Ectodermal cell (in vitro differentiated cells): ENCODE measurements at regions not wholly inside any gene's neighbourhood (a gene's known extent, or its start where the extent isn't known, plus 50 kb on each side); places are given as distances from the start of the nearest gene placed in this dataset.

Source experiments
- H3K27ac ChIP-seq: 2 replicates; pipeline ENCODE4 v1.7.0; 2013; ENCODE audit warnings: mild to moderate bottlenecking, low read depth, low read length; ENCODE audit not compliant: insufficient read depth, poor library complexity, severe bottlenecking
- H3K27me3 ChIP-seq: 2 replicates; pipeline ENCODE4 v1.7.0; 2013; ENCODE audit warnings: mild to moderate bottlenecking, low read length; ENCODE audit not compliant: insufficient read depth, control insufficient read depth, poor library complexity, severe bottlenecking
- H3K36me3 ChIP-seq: one replicate; pipeline ENCODE4 v1.7.0; 2013; ENCODE audit warnings: low read length; ENCODE audit not compliant: control insufficient read depth, insufficient read depth
- H3K4me1 ChIP-seq: one replicate; pipeline ENCODE4 v1.7.0; 2013; ENCODE audit warnings: low read length; ENCODE audit not compliant: control insufficient read depth, insufficient read depth
- H3K4me3 ChIP-seq: 2 replicates; pipeline ENCODE4 v1.7.0; 2013; ENCODE audit warnings: low read depth, low read length, control low read depth; ENCODE audit not compliant: insufficient read depth
- H3K9me3 ChIP-seq: 2 replicates; pipeline ENCODE4 v1.7.0; 2013; ENCODE audit warnings: mild to moderate bottlenecking, low read length, moderate library complexity; ENCODE audit not compliant: control insufficient read depth
- WGBS, 2 experiments: methylation state at CpG; one replicate each; pipeline ENCODE4 v1.1.7; 2013; ENCODE audit warnings: missing lambda C conversion rate in 2 of 2; 5-methylcytosine and 5-hydroxymethylcytosine counted together

DNA sequence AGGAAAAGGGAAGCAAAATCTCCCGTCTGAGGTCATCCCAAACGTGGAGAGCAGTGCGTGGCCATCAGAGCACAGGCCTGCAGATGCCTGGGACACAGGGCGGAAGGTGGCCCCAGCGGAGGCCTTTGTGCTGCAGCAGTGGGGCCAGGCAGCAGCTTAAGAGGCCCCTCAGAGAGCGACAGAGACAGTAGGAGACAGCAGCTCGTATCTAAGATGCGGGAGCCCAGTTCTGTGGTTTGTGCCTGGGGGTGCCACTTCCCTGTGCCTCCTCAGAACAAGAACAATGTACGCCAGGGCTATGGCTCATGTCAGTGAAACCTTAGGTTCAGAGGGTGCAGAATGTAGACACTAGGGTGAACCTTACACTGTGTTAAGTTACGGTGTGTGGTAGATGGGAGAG is 316.6 kb upstream of the AKR1E2 start:
- no peak overlapping the region for H3K4me3 ChIP-seq
- no peaks in the 10 kb centered on the region for H3K36me3 ChIP-seq
- no peaks in the 10 kb centered on the region for H3K4me1 ChIP-seq
- no peak overlapping the region for H3K27ac ChIP-seq
- H3K27me3 ChIP-seq = no peaks in the 10 kb centered on the region
- 92 to 94% methylated on average over 10 of the region's 10 CpGs for WGBS, 2 experiments
- H3K9me3 ChIP-seq = no peaks in the 10 kb centered on the region

GRCh38 chr10:4506095-4506494 is 319.9 kb upstream of the AKR1E2 start:
- no peak overlapping the region for H3K27ac ChIP-seq
- no peaks in the 10 kb centered on the region for H3K27me3 ChIP-seq
- H3K9me3 ChIP-seq = no peaks in the 10 kb centered on the region
- H3K4me1 ChIP-seq = no peaks in the 10 kb centered on the region
- no peak overlapping the region for H3K4me3 ChIP-seq
- 83 to 95% methylated on average over 2 of the region's 2 CpGs for WGBS, 2 experiments
- no peaks in the 10 kb centered on the region for H3K36me3 ChIP-seq

DNA sequence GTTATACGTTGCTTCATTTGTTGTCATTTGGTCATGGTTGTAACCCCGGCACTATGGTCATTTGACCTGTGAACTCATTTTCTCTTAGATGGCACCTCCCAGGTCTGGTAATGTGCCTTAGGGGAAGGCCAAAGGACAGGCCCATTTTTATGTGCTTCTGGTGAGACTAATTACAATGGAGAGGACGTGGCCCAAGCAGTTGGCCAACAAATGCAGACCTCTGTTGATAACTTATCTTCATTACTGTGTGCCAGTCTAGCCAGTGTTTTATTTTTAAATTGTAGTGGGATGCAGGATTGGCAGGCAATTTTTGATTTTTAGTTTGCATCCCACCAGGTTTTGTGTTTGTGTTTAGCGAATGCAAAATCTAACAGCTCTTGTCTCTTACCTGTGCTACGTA is 321.5 kb upstream of the AKR1E2 start:
- Histone ChIP-seq H3K27me3 (no peaks in the 10 kb centered on the region), H3K4me3 (no peak overlapping the region), H3K9me3 (no peaks in the 10 kb centered on the region), H3K4me1 (no peaks in the 10 kb centered on the region), H3K36me3 (no peaks in the 10 kb centered on the region), H3K27ac (no peak overlapping the region)
- 91 to 92% methylated on average over 5 of the region's 5 CpGs for WGBS, 2 experiments

- Histone ChIP-seq H3K36me3 (no peaks in the 10 kb centered on the region), H3K4me3 (no peak overlapping the region), H3K27ac (no peak overlapping the region), H3K27me3 (no peaks in the 10 kb centered on the region), H3K9me3 (no peaks in the 10 kb centered on the region), H3K4me1 (no peaks in the 10 kb centered on the region)
- WGBS, 2 experiments = 86 to 97% methylated on average over 2 of the region's 2 CpGs
Observed at GRCh38 chr10:4503076-4503475, 322.9 kb upstream of the AKR1E2 start.

- Histone ChIP-seq H3K27me3 (no peaks in the 10 kb centered on the region), H3K27ac (no peak overlapping the region), H3K9me3 (no peaks in the 10 kb centered on the region), H3K36me3 (no peaks in the 10 kb centered on the region), H3K4me3 (no peak overlapping the region), H3K4me1 (no peaks in the 10 kb centered on the region)
- 98% methylated on average over 2 of the region's 2 CpGs for WGBS, 2 experiments
Observed at GRCh38 chr10:4501306-4501705, 324.7 kb upstream of the AKR1E2 start.

- no peaks in the 10 kb centered on the region for H3K4me1 ChIP-seq
- no peak overlapping the region for H3K4me3 ChIP-seq
- no peaks in the 10 kb centered on the region for H3K9me3 ChIP-seq
- H3K27ac ChIP-seq = no peak overlapping the region
- H3K36me3 ChIP-seq = no peaks in the 10 kb centered on the region
- H3K27me3 ChIP-seq = no peaks in the 10 kb centered on the region
- WGBS, 2 experiments = 91 to 98% methylated on average over 5 to 6 of the region's 6 CpGs
Observed at GRCh38 chr10:4498711-4499251, 327.2 kb upstream of the AKR1E2 start.

DNA sequence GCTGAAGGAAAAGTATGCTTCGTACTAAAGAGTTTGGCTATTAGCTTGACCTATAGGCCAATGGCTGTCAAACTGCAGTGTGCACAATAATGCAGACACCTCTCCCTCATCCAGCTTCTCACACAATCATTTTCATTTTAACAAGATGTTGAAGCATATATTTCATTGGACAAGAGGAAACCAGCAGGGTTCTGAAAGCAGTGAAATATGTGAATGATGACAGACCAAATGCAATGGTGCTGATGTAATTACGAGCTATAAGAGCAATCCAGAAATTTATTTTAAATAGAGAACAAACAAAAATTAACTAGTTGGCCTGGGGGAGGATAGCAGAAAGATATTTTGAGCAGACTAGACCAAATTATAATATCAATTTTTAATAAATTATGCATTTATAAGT is 331.5 kb upstream of the AKR1E2 start:
- Histone ChIP-seq H3K27ac (no peak overlapping the region), H3K27me3 (no peaks in the 10 kb centered on the region)
- 91 to 100% methylated on average over 1 to 2 of the region's 2 CpGs for WGBS, 2 experiments

DNA sequence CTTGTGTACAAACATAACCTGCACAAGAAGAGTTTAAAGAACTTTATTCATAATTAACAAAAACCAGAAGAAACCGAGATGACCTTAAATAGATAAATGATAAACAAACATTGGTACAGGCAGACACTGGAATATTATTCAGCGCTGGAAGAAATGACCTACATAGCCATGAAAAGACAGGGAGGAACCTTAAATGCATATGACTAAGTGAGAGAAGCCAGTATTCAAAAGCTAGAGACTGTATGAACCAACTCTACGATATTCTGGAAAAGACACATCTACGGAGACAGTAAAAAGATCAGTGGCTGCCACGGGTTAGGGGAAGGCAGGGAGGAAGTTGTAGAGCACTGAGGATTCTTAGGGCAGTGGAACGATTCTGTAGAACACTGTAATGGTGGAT is 333.8 kb upstream of the AKR1E2 start:
- Histone ChIP-seq H3K27me3 (no peaks in the 10 kb centered on the region), H3K27ac (no peak overlapping the region), H3K4me3 (no peak overlapping the region), H3K4me1 (no peaks in the 10 kb centered on the region), H3K9me3 (no peaks in the 10 kb centered on the region), H3K36me3 (no peaks in the 10 kb centered on the region)
- WGBS, 2 experiments = 96% methylated on average over 6 of the region's 6 CpGs

More for the DNA sequence above, 331.5 kb upstream of the AKR1E2 start:
- no peaks in the 10 kb centered on the region for H3K36me3 ChIP-seq
- H3K4me3 ChIP-seq = no peak overlapping the region
- H3K4me1 ChIP-seq = no peaks in the 10 kb centered on the region
- no peaks in the 10 kb centered on the region for H3K9me3 ChIP-seq

GRCh38 chr10:4488904-4489303 is 337.1 kb upstream of the AKR1E2 start:
- Histone ChIP-seq H3K4me1 (no peaks in the 10 kb centered on the region), H3K27me3 (no peaks in the 10 kb centered on the region), H3K36me3 (no peaks in the 10 kb centered on the region), H3K9me3 (no peaks in the 10 kb centered on the region), H3K27ac (no peak overlapping the region), H3K4me3 (no peak overlapping the region)
- 87 to 100% methylated on average over 1 of the region's 1 CpG for WGBS, 2 experiments

DNA sequence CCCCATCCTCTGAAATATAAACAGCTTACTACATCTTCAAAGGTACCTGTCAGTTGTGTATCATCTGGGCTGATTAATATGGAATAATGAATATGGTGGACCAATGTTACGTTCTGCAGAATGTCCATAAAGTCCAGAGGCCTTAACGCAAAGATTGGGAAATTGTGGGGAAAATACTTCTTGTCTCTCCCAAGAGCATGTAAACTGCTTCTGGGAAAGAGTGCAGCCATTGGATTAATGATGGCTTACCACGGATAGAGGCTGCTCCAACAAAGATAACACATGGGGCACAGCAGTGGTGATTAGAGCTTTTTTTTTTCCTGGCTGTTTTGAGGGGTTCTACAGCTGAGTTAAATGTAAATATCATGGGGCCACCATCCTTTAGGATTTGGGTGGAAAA is 340.4 kb upstream of the AKR1E2 start:
- Histone ChIP-seq H3K4me1 (no peaks in the 10 kb centered on the region), H3K36me3 (no peaks in the 10 kb centered on the region), H3K4me3 (no peak overlapping the region), H3K9me3 (no peaks in the 10 kb centered on the region), H3K27me3 (no peaks in the 10 kb centered on the region), H3K27ac (no peak overlapping the region)
- 94 to 95% methylated on average over 3 of the region's 3 CpGs for WGBS, 2 experiments

DNA sequence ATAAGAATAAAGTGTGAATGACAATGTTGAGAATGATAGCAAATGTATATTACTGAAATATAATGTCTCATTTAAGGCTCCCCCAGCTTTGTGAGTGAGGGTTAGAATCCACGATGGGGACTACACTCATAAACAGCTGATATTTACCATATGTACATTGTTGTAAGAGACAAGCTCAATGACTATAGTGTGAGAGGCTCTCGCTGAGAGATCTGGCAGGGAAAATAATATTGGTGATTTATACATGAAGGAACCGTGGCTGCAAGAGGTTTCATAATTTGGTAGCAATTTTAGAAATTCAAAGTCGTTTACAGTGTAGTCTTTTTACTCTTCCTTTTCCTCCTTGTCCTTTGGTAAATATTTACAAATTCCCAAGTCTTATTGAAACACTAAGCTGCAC is 342.2 kb upstream of the AKR1E2 start:
- Histone ChIP-seq H3K27me3 (no peaks in the 10 kb centered on the region), H3K9me3 (no peaks in the 10 kb centered on the region), H3K36me3 (no peaks in the 10 kb centered on the region), H3K4me3 (no peak overlapping the region), H3K4me1 (no peaks in the 10 kb centered on the region), H3K27ac (no peak overlapping the region)
- WGBS, 2 experiments = 95 to 98% methylated on average over 4 of the region's 4 CpGs
